ENCODE measurements at regions not wholly inside any gene's neighbourhood (a gene's known extent, or its start where the extent isn't known, plus 50 kb on each side); places are given as distances from the start of the nearest gene placed in this dataset.
"Not testable (repeated sequence)": the region's sequence is repeated elsewhere in the genome, so short reads cannot be mapped to it uniquely, and the experiment has no call there.

GRCh38 chr2:175312137-175312536, 130.6 kb upstream of the ATP5MC3 start:
- no peak for DNase-seq

GRCh38 chr2:175310813-175311504, 129.4 kb upstream of the ATP5MC3 start:
- no peak for DNase-seq

- DNase-seq, result no peak
These were observed 128.3 kb upstream of the ATP5MC3 start for GRCh38 chr2:175309799-175310198.

GRCh38 chr2:175308005-175308404, 126.5 kb upstream of the ATP5MC3 start:
- DNase-seq, result no peak

DNA sequence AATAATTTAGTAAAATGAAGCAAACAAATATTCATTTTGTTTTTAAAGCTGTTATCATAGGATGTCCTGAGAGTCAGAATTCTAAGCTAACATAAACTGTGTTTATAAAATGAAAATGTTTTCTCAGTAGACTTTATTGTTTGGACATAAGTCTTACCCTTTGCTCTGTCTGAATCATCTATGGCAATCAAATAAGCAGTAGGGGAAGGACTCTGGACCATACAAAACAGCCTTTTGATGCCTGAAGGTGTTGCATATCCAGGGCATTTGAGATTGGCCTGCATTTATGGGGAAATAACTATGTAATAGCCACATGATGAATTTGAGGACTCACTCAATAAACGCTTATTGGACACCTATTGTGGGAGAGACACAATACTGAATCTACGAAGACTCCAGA, 123.0 kb upstream of the ATP5MC3 start:
- no peak for DNase-seq

GRCh38 chr2:175293776-175294175, 112.3 kb upstream of the ATP5MC3 start:
- DNase-seq, result no peak

DNA sequence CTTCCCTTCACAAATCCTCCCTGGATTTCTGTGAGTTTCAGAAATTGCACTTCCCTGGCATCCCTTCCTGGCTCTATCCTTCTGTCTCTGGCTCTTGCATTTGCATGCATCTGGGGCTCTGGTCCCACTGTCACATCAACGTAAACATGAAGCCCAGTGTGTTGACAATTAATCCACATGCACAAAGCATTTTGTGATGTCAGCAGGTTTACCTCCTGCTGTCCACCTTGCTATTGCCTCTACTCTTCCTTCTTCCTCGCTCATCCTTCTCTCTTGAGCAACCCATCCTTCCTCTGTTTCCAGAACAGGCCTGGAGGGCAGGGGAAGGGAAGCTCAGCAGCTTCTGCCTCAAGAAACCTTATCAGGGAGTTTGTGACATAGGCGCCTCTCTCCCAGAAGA, 111.7 kb upstream of the ATP5MC3 start:
- DNase-seq, result no peak

GRCh38 chr2:175282886-175283285, 101.4 kb upstream of the ATP5MC3 start:
- no peak for DNase-seq

GRCh38 chr2:175282300-175282699, 100.8 kb upstream of the ATP5MC3 start:
- no peak for DNase-seq

DNA sequence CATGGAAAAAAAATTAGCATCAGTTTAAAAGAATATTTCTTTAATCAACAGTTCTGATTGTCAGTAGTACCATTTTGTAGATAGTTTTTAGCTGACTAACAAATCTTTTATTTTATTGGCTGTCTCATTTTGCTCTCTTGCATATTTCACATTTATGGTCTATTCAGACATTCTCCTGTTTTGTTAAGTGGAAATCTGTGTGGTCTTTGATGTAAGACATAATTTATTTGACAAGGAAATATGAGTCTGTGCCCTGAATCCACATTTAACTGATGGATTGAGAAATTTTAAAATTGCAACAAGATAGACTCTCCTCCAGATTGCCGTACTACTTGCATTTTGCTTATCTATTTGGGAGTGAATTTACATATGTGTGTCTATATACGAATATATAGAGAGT, 96.3 kb upstream of the ATP5MC3 start:
- DNase-seq, result no peak

DNA sequence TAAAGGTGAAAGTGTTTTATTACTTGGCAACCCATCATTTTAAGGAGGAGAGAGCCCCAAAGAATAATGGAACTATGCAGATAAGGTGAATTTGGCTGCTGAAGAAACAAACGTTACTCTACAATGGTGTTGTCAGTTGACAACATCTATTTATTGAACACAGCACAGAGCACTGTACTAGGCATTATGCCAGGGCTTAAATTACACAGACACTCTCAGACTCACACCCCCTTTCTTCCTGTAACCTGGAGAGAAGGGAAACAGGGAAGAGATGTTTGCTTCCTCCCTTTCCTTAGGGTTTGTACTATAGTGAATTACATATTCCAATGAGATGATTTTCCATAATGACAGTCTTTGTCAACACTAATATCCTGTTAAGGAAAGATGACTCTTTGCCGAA, 94.0 kb upstream of the ATP5MC3 start:
- no peak for DNase-seq

DNA sequence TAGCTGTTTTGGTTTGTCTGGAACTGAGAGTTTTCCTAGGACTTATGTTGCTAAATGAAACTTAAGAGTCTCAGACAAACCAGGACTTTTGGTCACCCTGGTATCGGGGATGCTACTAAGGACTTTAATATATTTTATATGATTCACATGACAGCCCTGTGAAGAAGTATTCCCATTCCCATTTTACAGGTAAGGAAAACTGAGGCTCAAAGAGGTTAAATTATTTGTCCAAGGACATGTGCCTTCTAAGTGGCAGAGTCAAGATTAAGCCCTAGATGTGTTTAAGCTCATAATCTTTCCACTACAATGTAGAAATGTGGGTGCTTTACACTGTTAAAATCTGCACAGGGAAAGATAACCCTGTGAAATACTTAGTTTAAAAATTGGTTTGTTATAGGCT, 77.7 kb upstream of the ATP5MC3 start:
- no peak for DNase-seq

- peak in 2 of 5 donors; percentile 2 to 7 for DNase-seq
These were observed 75.5 kb upstream of the ATP5MC3 start for GRCh38 chr2:175256806-175257585.

DNA sequence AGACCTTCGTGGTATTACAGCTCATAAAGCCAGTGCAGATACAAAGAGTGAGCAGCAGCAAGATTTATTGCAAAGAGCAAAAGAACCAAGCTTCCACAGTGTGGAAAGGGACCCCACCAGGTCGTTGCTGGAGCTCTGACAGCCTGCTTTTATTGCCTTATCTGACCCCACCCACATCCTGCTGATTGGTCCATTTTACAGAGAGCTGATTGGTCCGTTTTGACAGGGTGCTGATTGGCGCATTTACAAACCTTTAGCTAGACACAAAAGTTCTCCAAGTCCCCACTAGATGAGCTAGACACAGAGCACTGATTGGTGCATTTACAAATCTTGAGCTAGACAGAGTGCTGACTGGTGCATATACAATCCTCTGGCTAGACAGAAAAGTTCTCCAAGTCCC, 74.9 kb upstream of the ATP5MC3 start:
- DNase-seq, result not testable (repeated sequence)

DNA sequence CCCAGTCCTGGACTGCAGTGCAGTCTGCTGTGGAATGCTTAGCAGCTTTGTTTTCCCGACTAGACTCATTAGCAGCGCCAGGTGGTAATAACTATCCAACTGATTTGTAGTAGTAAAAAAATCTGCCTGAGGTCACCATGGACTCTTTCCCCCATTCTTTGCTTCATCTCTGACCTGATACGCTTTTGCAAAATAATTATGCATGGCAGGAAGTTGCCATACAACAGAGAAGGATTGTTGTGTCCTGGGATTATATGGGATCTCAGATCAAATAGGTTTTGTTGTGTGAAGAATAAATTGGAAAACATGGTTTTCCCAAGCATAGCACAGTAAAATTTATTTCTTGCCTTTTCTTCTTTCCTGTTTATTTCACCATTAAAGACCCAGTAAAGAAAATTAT, 72.4 kb upstream of the ATP5MC3 start:
- no peak for DNase-seq

DNA sequence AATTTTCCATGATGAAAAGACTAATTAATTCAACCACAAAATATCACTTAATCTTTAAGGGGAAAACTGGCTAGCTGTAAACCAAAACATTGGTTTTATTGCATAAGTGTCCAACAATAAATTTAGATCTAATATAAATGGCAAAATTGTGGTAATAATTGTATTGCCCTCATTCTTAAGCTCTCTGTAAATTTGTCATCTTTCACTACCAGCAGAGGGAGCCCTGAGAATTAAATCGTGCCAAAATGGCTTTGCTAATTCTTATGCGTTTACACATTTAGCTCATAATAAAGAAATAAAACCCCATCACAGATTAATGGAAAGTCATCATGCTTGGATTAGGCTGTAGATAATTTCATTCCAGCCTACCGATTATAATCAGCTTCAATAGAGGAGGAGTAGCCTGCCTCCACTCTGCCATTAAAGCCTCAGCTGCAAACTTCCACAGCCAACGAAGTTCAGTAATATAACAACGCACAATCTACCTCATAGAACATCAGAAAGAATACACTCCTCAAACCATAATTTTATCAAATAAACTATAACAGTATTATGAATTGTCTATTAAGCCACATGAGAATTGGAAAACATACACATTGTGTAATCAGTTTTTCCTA, 70.0 kb upstream of the ATP5MC3 start:
- DNase-seq, result no peak

GRCh38 chr2:175247159-175247558, 65.6 kb upstream of the ATP5MC3 start:
- DNase-seq, result no peak

DNA sequence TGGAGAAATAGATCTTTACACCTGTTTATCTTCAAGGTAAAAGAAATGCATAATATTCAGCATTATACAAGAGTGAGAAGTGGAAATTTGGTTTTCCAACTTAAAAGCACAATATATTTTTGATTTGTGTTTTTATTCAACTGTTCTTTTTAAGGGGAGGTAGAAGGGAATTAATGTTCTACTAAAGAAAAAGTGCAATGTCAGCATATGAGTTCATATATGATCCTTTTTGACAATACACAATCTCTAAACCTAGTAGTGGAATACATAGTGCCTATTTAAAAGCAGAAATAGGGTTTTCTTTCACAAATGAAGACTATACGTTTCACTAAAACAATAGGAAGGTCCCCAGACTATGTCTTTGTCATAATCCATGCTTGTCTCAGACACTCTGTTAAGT, 63.2 kb upstream of the ATP5MC3 start:
- no peak for DNase-seq

- no peak for DNase-seq
These were observed 60.2 kb upstream of the ATP5MC3 start for GRCh38 chr2:175241691-175242090.

GRCh38 chr2:175240033-175240432, 58.5 kb upstream of the ATP5MC3 start:
- not testable (repeated sequence) for DNase-seq

GRCh38 chr2:175236930-175237329, 55.4 kb upstream of the ATP5MC3 start:
- DNase-seq, result no peak

GRCh38 chr2:175234650-175235049, 53.1 kb upstream of the ATP5MC3 start:
- DNase-seq, result no peak

DNA sequence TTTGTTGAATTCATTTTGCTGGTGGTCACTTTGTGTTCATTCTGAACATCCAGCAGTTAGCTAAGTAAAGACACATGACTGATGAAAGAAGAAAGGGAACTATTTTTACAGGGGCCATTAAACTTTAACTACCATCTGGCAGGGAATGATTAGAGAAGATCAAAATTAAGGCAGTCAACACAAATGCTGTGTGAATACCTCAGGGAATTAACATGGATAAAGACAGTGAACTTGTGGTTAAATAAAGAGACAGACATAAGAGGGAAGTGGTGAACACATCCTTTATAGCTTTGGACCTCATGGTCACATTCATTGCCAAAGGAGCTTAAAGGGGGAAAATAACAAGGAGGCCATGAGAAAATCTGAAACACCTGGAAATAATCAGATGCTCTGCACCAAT, 52.6 kb upstream of the ATP5MC3 start:
- DNase-seq, result no peak

GRCh38 chr2:175233135-175233719, 51.7 kb upstream of the ATP5MC3 start:
- DNase-seq, result no peak
